Embryonic facial prominence (tissue), 1 donor: ENCODE measurements at regions not wholly inside any gene's neighbourhood (a gene's known extent, or its start where the extent isn't known, plus 50 kb on each side); places are given as distances from the start of the nearest gene placed in this dataset.

Source experiments
- DNase-seq: peaks from one replicate; pipeline ENCODE4 v3.0.0-alpha.2; 2016; ENCODE audit errors: extremely low spot score

GRCh38 chr6:33923857-33924514 is 120.2 kb upstream of the MLN start:
- no peak for DNase-seq

GRCh38 chr6:33921745-33922144 is 117.9 kb upstream of the MLN start:
- no peak for DNase-seq

- no peak for DNase-seq
Observed at GRCh38 chr6:33918175-33918695, 114.4 kb upstream of the MLN start.

DNA sequence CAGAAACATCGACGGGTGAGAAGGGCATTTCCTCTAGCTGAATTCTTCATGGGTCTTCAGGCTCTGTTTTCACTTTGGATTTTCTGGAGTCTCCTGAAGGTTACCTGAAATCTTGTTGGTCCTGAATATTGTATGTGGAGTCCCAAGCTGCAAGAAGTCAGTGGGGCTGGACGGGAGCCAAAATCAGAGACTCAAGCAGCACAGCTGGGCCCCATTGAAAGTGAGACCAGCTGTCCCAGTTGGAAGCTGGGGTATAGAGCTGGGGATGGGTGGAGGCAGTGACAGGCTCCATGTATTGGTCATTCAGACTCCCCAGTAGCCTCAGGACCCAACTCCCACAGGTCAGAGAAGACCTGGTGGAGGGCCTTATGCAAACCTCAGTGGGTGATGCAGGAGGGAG is 111.3 kb upstream of the MLN start:
- no peak for DNase-seq

DNA sequence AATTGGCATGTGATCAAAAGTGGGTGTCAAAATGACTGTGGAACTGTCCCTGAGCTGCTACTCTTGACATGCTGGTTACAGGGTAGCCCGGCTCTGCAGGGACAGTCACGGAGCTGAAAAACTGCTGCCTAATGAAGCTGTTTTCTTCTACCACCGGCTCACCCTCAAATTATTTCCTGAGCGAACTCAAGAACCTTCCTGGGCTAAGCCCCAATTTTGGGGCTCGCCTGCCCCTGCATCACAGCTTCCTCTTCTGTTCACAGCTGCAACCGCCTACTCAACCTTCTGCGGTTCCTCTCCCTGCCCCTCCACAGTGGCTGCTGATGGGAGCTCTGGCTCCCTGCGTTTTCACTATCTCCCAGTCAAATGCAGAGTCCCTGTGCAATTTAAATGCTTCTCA is 110.8 kb upstream of the MLN start:
- no peak for DNase-seq

GRCh38 chr6:33912195-33912594 is 108.4 kb upstream of the MLN start:
- DNase-seq = no peak

DNA sequence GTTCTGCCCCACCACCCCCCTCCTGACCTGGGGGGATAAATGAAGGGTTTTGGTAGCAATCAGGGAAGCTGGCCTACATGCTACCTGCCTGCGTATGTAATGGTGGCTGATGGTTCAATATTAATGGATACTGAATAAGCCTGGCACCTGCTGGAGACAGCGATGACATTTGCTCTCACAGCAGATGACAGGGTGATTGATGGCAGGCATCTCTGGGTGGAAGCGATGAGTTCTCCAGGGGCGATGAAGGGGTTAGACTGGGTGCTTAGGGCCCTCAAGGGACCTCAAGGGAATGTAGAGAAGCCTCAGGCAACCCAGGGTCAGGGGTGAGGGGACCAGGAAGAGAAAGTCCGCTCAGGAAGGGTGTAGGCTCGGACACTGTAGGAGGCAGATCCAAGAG is 107.7 kb upstream of the MLN start:
- no peak for DNase-seq

- DNase-seq = no peak
Observed at GRCh38 chr6:33910594-33910993, 106.8 kb upstream of the MLN start.

DNA sequence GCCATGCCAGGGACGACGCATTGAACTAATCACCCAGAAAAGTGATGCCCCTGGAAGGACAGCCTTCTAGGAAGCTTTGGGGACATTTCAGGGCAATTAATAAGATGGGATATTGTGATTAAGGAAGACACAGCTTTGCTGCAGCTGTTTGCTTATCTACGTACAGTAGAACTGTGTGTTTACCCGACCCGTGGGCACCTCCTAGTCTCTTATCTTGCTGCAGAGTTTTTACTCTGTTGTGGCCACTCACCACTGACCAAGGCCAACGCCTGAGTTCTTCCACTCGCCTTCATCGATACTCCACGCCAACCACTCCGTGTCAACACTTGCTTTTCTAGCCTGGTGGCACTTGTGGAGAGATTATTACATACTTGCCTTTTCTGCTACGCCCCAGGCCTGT is 105.9 kb upstream of the MLN start:
- no peak for DNase-seq

DNA sequence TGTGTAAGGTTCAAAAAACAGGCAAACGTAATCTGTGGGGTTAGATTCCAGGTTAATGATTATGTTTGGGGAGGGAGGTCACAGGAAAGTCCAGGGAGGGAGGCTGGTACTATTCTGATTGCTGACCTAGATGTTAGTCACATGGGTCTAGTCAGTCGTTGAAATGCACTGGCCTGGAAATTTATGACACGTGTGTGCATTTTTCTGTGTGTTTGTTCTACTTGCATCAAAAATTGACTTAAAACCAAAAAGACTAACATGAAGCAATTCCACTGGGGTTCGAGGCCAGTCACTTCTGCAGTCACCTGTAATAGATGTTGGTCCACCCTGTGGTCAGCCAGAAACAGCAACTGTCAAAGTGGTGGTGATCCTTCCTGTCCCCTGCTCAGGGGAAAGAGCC is 104.2 kb upstream of the MLN start:
- DNase-seq = no peak

GRCh38 chr6:33907227-33907626 is 103.4 kb upstream of the MLN start:
- DNase-seq = no peak

DNA sequence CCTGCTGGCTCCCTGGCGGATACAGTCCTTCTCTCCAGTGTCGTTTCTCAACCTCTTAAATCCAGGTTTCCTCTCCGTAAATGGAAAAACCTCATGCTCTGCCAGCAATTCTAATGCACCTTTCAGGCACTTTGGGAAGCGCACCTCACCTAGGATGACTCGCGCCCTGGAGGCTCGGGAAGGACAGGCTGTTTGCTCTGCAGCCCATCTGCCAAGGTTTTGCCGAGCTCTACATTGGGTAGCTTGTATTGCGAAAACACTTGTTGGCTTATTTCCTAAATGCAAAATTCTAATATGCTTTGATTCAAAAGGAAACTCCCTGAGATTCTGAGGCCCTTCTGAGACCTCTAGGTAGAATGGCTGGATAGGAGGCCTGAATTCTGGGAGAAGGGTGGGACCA is 102.6 kb upstream of the MLN start:
- no peak for DNase-seq

- DNase-seq = no peak
Observed at GRCh38 chr6:33905071-33905609, 101.3 kb upstream of the MLN start.

- no peak for DNase-seq
Observed at GRCh38 chr6:33904747-33905065, 100.9 kb upstream of the MLN start.

- DNase-seq = no peak
Observed at GRCh38 chr6:33904050-33904746, 100.4 kb upstream of the MLN start.

DNA sequence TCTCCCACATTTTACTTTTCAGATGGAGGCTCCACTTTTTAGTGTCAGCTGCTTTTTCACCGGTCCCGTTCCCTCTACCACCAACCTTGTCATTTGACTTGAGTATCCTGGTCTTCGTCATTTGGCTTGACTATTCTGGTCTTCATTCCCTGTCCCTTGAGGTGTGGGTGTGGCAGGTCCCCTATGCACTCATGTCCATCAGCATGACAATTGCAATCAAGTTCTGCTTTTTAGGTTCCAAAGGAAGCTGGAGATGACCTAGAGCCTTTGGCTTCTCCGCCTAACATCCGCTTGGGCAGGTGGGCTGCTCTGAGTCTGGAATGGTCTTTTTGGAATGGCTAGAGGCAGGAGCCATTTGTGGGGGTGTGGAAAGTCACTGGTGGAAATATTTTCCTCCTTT is 99.8 kb upstream of the MLN start:
- DNase-seq = no peak

DNA sequence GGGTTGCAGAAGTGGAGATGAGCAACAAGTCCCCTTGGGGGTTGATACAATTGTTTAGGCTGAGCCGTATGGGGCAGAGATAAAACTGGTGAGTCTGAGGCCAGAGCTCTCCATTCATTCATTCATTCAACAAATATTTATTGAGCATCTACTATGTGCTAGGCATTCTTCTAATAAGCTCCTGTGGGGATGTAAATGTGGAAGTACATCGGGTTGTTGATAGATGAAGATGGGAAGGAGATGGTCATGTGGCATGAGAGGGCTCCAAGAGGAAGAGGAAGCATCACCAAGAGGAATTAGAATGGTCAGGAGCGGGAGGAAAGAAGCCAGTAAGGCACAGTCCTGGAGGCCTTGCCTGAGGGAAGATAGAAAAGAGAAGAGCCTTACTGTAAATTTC is 98.7 kb upstream of the MLN start:
- no peak for DNase-seq

DNA sequence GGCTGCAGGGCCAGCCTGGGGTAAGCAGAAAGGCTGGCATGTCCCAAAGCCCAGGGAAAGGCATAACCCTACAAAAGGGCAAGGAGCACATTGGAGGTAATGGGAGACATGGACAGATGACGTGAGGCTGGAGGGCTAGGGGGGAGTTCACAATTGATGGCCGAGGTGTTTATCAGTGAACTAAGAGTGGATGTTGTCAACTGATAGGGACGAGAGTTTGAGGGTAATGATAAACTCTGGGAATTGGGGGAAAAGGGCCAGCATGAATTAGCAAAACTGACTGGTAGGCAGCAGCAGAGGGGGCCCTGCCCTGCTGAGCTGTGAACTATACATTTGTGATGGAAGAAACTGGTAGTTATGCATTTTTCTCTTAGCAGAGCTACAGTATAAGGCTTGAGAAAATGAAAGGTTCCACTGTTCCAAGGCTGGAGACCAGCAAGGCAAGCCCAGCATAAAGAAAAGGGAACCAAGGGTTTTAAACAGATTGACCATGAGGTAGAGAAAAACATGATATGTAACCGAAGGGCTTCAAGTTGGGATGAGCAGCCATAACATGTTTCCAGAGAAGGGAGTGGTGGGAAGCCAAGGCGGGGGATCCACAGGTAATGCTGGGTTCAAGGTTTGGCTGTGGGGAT is 98.1 kb upstream of the MLN start:
- DNase-seq = no peak

DNA sequence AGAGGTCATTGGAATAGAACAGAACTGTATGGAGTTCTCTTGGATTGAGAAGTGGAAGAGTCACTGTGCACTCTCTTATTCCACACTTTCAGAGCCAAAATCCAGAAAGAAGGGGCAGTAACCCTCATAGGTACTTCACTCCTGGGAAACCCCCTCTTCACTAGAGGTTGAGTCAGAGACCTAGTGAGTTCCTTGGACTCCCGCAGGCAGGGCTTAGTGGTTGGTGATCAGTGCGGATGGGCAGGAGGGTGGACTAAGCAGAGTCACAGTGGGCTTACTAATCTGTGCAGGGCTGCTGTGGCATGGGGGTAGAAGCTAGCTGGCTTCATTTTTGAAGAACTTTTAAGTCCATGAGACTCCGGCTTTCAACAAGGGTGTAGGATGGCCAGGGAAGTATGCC is 95.0 kb upstream of the MLN start:
- DNase-seq = no peak

DNA sequence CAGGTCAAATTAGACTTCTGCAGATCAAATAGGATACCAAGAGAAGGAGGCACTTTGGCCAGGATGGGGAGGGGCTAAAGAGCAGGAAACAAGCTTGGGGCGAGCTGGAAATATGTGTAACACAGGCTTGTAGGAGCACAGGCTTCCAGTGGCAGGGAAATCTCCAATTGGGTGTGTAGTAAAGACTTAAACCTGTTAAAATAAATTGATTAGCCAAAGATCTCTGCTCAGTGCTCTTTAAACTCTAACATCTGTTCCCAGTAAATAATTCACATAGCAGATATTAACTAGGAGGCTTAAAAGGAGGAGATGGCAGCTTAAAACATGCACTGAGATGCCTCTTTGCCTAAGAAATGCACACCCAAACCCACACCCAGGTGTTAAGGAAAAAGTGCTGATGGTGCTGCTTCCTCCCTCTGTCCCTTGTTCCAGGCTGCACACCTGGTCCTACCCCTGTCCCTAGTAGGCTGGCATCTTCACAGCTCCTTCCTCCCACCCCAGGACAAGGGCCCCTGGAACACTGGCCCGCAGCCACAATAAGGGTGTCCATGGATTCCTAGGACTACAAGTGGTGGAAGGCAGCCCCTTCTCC is 93.5 kb upstream of the MLN start:
- no peak for DNase-seq

GRCh38 chr6:33896391-33897188 is 92.8 kb upstream of the MLN start:
- DNase-seq = no peak

- DNase-seq = no peak
Observed at GRCh38 chr6:33895988-33896387, 92.2 kb upstream of the MLN start.
